GM18867 (cell line): ENCODE measurements at regions not wholly inside any gene's neighbourhood (a gene's known extent, or its start where the extent isn't known, plus 50 kb on each side); places are given as distances from the start of the nearest gene placed in this dataset.

ENCODE experiments used
- ATAC-seq: cut with Tn5 transposase; IDR thresholded peaks from one replicate; pipeline ENCODE4 v1.9.1; 2021; ENCODE audit warnings: mild to moderate bottlenecking, moderate library complexity; ENCODE audit not compliant: unreplicated experiment

DNA sequence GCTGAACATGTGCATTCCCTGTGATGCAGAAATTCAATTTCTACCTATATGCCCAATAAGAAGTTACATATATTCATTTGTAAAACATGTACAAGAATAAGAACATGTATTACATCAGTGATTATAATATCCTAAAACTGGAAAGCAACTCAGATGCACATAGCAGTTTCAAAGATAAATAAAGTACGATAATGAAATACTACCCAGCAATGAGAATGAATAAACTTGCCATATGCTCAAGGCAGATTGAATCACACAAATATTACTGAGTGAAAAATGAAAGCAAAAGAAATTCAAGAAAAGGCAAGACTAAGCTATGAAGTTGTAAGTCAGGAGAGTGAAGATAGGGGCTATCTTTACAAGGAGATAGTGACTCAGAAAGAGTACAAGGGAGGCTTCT lies 345.3 kb upstream of the OR4E1 start:
- no peak for ATAC-seq

DNA sequence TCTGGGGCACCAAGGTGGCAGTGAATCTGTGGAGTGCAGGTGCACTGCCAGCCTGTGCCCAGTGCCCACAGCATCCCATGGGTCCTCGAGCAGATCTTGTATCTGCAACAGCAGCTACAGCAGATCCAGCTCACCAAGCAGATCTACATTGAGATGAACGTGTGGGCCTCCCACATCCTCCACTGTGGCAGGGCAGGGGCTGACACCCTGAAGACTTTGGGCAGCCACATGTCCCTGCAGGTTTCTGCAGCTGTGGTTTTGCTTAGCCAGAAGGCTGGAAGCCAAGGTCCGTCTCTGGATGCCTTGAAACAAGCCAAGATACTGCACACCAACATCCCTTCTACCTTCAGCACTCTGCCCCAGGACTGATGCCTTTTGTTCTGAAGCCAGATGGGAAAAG lies 338.8 kb upstream of the OR4E1 start:
- ATAC-seq = no peak

DNA sequence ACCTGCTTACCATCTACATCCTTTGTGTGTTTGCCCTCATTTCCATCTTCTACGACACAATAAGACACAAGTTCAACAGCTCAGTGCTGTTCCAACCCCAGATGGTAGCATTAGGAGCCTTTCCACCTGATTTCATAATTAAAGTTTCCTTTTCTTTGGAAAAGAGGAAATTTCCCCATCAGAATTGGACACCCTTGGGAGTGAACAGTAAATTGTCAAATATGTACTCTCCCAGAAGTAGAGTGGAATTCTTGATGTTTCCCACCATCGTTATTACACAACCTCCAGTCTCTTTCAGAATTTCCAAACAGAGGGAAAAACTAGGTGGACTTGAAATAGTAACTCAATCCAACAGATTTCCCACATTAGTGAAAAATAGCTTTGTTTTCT lies 337.6 kb upstream of the OR4E1 start:
- ATAC-seq = no peak

DNA sequence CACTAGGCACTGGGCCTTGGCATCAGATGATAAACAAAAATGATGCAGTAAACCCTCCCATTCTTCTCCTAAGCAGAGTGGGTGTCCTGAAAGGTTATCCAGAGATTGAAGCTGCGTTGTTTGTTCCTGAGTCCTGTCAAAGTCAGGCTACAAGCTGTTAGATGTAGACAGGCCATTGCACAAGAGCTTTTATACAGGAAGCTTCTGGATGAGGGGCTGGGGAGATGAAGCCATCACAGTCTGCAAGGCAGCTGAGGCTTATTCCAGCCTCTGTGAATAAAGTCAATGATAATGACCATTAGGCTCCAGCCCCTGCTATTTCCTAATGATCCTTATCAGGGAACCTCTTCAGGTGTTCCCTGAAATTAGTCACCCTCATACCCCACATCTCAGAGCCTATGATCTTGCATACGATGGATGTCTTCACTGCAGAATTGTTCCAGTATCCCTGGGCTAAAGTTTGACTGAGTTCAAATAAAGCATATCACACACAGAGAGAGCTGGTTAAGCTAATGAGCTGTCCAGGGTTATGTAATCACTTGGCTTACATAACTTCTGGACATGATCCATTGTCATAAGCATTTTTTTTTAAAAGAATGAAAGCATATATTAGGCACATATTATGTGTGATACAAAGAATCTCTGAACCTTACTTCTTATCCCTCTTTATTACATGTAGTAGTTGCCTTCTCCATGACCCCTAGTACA lies 337.1 kb upstream of the OR4E1 start:
- ATAC-seq = no peak

DNA sequence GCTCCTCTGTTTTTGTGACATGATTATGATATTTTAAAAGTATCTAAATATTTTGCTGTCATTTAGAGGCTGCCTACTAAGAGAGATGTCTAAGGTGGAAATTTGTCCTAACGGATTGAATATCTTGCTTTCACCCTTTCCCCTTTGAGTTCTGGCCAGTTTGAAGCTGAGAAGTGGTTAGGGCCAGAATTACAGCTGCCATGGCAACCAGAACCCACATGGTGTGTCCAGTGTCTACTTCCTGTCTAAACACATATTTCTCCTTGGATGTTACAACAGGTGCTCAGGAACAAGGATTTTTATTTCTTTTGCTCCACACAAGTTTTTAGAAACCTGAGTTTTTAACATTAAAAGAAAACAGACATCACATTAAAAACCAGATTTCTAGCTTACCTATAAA lies 335.1 kb upstream of the OR4E1 start:
- no peak for ATAC-seq

DNA sequence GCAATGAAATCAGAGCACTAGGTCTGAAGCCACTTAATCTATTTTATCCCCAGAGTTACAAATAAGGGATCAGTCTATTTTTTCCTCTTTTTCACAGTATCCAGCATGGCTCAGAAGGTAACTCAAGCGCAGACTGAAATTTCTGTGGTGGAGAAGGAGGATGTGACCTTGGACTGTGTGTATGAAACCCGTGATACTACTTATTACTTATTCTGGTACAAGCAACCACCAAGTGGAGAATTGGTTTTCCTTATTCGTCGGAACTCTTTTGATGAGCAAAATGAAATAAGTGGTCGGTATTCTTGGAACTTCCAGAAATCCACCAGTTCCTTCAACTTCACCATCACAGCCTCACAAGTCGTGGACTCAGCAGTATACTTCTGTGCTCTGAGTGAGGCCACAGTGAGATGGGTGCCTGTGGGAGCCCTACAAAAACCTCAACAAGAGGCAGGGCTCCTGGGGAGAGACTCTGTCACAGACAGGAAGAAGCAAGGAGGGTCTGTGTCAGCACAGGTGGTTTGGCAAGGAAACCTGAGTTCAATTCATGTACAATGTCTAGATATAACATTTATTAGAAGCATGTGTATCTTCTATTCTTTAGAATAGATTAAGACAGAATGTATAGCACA lies 334.3 kb upstream of the OR4E1 start:
- no peak for ATAC-seq

DNA sequence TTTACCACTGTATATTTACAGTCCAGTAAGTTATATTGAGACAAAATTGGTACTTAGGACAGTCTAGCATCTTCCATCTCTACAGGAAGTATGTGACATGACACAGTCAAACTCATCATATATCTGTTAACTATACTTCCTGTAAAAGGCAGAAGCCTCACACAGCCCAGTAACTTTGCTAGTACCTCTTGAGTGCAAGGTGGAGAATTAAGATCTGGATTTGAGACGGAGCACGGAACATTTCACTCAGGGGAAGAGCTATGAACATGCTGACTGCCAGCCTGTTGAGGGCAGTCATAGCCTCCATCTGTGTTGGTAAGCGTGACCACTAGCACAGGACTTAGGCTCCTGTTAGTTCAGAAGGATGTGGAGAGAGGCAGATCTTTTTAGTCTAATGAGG lies 333.7 kb upstream of the OR4E1 start:
- ATAC-seq = no peak

DNA sequence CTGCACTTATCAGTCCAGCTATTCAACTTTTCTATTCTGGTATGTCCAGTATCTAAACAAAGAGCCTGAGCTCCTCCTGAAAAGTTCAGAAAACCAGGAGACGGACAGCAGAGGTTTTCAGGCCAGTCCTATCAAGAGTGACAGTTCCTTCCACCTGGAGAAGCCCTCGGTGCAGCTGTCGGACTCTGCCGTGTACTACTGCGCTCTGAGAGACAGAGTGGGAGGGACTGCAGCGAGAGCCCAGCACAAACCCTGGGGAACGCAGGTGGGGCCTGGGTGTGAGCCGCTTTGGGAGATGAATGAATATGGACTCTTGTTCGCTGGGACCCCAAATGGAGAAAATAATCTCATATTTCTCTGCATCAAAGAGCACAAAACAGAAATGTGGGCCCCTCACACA lies 329.8 kb upstream of the OR4E1 start:
- no peak for ATAC-seq

DNA sequence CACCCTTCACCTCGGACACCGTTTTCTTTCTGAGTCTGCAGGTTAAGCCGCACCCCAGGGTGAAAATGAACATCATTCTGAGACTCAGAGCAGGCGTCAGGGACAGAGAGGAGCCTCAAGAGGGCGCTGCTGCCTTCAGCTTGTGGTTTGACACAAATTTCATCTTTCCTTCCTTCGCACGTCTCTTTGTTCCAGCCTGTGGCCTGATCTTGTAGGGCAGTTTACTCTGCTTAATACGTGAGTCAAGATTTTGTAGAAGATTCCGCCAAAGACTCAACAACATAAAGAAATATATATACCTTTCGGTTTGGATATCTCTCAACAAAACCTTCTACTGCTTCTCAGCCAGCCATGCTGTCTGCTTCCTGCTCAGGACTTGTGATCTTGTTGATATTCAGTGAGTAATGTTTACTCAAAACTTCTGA lies 329.3 kb upstream of the OR4E1 start:
- ATAC-seq = no peak

DNA sequence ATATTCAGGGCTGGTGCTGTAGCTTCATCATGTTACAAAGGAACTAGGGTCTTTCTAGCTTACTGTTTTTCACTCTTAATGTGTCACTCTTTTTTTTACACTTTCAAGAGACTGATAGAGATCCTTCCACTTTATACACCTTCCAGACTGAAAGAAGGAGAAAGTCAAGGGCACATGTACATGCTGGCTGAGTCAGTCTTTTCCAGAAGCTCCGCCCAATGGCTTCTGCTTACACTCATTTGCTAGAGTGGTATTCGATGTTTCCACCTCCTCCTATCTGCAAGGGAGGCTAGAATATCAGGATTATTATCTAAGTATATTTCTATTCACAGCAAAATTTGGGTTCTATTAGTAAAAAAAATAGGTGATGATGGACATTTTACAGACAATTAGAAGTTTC lies 325.8 kb upstream of the OR4E1 start:
- no peak for ATAC-seq

DNA sequence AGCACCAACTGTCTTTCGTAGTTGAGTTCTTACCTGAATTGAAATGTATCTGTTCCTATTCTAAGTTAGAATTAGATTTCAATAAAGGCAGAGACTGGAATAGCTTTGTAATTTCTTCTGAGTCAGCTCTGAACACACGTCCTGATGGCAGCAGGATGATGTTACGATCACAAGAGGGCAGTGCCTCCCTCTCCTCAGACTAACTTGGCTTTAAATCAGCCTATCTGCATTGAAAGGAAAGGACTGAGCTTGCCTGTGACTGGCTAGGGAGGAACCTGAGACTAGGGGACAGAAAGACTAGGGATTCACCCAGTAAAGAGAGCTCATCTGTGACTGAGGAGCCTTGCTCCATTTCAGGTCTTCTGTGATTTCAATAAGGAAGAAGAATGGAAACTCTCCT lies 323.7 kb upstream of the OR4E1 start:
- no peak for ATAC-seq

DNA sequence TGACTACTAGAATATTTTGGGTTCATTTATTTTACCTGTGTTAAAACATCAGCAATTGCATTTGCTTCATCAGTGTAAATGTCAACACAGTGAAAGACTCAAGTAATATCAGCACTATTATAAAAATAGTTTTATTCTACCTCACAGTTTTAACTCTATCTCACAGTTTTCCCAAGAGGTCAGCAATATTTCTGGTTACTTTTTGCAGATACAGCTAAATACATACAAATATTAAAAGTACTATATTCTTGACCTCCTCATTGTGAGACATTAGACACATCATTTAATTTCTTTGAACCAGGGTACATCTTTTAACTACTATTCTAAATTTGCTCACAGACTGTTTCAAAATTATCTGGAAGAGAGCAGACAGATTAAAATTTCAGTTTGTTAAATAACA lies 321.7 kb upstream of the OR4E1 start:
- no peak for ATAC-seq

DNA sequence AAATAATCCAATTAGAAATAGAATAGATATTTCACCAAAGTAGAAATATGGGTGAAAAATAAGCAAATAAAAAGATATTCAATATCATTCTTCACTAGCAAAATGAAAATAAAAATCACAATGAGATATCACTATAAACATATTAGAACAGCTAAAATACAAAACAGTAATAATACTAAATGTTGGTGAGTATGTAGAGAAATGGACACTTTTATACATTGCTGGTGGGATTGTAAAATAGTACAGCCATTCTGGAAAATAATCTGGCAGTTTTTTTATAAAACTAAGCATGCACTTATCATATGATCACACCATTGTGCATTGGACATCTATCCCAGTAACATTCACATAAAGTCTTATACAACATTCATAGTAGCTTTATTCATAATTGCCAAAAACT lies 320.2 kb upstream of the OR4E1 start:
- ATAC-seq = no peak

DNA sequence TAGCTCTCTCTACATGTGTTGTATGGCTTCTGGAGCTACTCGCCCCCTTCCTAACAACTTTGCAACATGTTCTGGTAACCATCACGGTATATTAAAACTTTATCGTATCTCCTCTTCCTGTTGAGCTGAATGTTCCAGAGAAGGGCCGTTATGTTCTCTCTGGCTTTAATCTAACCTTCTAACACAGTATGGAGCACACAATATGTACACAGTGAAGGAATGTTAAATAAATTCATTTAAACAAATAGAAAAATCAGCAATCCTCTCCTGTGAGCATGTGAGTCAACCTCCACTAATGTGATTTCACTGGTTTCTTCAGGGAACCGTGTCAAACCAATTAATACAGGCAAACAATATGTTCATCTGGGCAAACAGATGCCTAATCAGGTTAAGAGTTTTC lies 319.5 kb upstream of the OR4E1 start:
- no peak for ATAC-seq

DNA sequence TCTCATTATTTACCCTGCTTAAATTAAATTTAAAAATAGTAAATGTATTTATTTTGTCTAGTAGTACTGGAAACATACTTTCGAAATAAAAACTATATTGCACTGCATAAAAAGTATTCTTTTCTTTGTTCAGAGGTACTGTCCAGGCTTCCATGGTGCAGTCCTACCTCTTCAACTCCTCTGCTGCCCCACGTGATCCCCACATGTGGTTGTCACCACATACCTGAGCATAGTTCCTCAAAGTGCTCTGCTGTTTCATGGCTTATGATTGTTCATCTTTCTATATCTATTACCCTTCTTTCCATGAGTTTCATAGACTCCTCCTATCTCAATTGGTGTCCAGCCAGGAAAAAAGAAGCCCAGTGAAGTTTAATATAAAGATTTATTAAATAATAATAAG lies 317.5 kb upstream of the OR4E1 start:
- no peak for ATAC-seq

DNA sequence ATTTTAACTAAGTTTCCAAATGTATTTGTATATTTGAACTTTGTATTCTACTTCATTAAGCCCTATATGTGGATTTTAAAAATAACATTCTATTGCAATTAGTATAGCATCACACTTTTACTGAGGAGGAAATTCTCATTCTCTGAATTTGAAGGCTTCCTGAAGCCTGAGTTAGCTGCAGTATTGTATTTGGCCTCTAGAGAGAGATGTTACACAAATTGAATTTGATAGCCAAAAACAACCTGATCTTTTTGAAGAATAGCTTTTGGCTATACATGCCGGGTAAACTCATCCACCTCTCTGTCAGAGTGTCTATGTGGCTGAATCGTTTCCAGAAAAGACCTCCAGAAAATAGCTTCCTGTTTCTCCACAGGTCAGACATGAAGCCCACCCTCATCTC lies 316.5 kb upstream of the OR4E1 start:
- no peak for ATAC-seq

DNA sequence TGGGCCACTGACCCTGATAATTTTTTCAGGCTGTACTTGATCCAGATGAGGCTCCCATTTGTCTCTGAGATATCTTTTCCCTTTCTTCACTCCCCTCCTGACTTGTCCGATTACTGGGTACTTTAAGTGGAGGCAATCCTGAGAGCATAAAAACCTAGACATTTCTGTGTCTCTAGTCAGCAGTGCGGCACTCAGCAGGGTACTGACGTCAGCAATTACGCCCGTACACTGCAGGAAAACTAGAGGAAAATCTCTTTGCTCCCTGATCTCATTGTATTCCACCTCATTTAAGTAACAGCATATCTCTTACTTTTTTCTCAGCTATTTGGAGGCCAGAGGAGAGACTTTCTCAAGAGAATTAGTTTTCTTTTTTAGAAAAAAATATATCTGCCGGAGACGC lies 315.5 kb upstream of the OR4E1 start:
- ATAC-seq = no peak

DNA sequence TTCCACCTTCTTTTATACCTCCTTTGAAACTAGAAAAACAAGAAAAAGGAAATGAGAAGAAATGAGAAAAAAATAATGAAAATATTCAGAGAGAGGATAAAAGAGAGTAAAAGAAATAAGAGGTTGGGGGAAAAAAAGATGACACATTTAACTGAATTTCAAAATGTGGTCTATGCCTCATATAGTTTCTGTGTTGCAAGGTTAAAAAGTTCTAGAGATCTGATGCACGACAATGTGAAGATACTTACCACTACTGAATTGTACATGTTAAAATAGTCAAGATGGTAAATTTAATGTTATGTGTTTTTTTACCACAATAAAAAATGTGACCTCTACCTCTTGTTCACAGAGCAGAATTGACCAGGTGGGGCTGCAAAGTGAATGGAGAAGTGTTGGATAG lies 314.8 kb upstream of the OR4E1 start:
- no peak for ATAC-seq

DNA sequence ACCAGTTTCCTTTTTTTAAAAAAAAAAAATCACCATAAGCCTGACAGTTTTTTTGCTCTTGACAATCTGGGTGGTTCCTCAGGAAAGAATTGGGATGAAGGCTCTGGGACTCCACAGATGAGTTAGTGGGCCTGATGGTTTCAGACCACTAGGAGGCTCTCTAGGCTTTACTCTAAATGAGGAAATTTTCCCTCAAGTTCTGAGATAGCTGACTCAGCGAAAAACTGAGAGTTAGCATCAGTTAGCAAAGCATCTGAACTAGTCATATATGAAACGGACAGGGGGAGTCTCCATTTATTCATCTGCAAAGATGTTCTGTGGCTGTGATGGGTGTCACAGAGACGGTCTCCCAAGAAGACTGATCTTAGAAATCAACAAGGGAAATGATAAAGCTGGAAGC lies 314.3 kb upstream of the OR4E1 start:
- no peak for ATAC-seq

DNA sequence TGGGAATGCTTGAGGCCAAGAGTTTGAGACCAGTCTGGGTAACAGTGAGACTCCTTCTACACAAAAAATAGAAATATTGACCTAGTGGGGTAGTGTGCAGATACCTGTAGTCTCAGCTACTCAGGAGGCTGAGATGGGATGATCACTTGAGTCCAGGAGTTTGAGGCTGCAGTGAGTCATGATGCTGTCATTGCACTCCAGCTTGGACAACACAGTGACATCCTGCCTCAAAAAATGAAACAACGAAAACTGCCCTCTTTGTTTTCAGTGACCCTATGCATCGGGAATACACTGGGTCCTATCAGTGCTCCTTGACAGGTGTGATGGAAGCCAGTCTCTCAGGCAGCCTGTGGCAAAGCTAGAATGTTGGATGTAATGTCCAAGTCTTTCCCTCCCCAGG lies 311.5 kb upstream of the OR4E1 start:
- no peak for ATAC-seq

DNA sequence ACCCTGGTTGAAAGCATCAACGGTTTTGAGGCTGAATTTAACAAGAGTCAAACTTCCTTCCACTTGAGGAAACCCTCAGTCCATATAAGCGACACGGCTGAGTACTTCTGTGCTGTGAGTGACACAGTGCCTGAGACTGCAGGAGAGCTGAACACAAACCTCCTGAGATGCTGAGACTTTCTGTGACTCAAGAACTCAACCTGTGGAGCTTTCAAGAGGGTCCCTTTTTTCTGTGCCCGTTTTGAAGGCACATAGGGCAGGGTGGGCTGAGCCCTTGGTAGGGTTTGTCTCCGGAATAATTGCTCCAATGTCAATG lies 305.3 kb upstream of the OR4E1 start:
- ATAC-seq = no peak

DNA sequence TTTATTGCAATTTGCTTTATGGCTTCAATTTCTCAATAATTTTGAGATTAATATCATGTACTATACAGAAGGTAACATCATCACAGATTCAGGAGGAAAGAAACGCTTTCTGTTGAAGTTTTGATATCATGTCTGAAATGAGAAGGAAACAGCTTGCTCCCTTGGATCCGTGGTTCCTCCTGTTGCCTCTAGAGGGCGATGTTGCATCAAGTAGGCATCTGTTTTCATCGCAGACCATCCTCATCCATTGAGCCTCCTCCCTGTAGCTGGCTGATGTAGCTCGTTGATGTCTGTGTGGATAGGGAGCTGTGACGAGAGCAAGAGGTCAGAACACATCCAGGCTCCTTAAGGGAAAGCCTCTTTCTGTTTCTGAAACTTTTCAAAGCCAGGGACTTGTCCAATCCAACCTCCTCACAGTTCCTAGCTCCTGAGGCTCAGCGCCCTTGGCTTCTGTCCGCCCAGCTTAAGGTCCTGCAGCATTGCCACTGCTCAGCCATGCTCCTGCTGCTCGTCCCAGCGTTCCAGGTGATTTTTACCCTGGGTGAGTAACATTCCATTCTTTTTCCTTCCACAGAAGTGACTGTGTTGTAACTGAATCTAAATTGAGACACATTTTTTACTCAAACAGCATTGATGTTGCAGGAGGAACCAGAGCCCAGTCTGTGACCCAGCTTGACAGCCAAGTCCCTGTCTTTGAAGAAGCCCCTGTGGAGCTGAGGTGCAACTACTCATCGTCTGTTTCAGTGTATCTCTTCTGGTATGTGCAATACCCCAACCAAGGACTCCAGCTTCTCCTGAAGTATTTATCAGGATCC lies 304.8 kb upstream of the OR4E1 start:
- ATAC-seq = peak; percentile 64
